HCT116 (cell line): ENCODE measurements at regions not wholly inside any gene's neighbourhood (a gene's known extent, or its start where the extent isn't known, plus 50 kb on each side); places are given as distances from the start of the nearest gene placed in this dataset.

Experiments
- ATAC-seq: fragments of 200-7000 bp; cut with Tn5 transposase; 2 replicates; pipeline ENCODE4 v1.9.1; 2020; ENCODE audit warnings: mild to moderate bottlenecking, moderate library complexity
- BruUV-seq: library from RNA; stranded (reverse); fragments of 400-500 nt; replicated peaks from 2 replicates; lab custom pipeline; 2021; lab: Mats Ljungman, UMichigan
- CTCF ChIA-PET: fragments of 300-600 bp; sonication (Branson Sonifier 250); formaldehyde crosslinking; loops from one replicate; lab custom pipeline; 2021; ENCODE audit warnings: antibody characterized with exemption; lab: Charles Lee
- POLR2A ChIA-PET: fragments of 300-600, 350-600 bp; sonication (Branson Sonifier 250); formaldehyde crosslinking; loops from one replicate; lab custom pipeline; 2021; ENCODE audit warnings: antibody characterized with exemption; lab: Charles Lee
- RAD21 ChIA-PET, 2 experiments: fragments of 300-600 bp; sonication (Branson Sonifier 250); formaldehyde crosslinking; loops; one replicate each; lab custom pipeline; 2023; ENCODE audit warnings: low total read pairs in 2 of 2; ENCODE audit not compliant: uncharacterized antibody in 2 of 2, unreplicated experiment in 2 of 2, low non-redundant PET in 1 of 2; lab: Charles Lee
- DNase-seq: peaks from one replicate; pipeline ENCODE4 v3.0.0-alpha.2; 2010; ENCODE audit warnings: low read depth, low spot score
- H2AFZ ChIP-seq: fragments of 200-600 bp; shearing (Covaris generic), sonication (generic); 2 replicates; pipeline ENCODE4 v1.6.1; 2017; ENCODE audit warnings: low read depth, mixed run types, mixed read lengths, antibody characterized with exemption, low read length; ENCODE audit not compliant: poor library complexity, severe bottlenecking
- H3K27ac ChIP-seq: 2 replicates; pipeline ENCODE4 v1.5.1; 2012; ENCODE audit warnings: low read depth, low read length
- H3K27me3 ChIP-seq: fragments of 200-600 bp; sonication (generic); 2 replicates; pipeline ENCODE4 v1.6.1; 2016; ENCODE audit warnings: mixed run types, low read length, mixed read lengths; ENCODE audit not compliant: insufficient read depth
- H3K36me3 ChIP-seq, 2 experiments: fragments of 200-500 bp in 1 of 2; fragments of 200-600 bp in 1 of 2; sonication (Bioruptor generic) in 1 of 2; sonication (generic) in 1 of 2; 2 replicates each; pipeline versions ENCODE4 v1.5.1 to v1.6.1; 2014 to 2016; ENCODE audit warnings: low read length in 2 of 2, inconsistent platforms in 1 of 2, mixed read lengths in 1 of 2, mixed run types in 1 of 2; ENCODE audit not compliant: insufficient read depth in 2 of 2, control insufficient read depth in 1 of 2
- H3K4me1 ChIP-seq, 2 experiments: fragments of 200-600 bp in 1 of 2; sonication (generic) in 1 of 2; 2 replicates each; pipeline versions ENCODE4 v1.5.1 to v1.6.1; 2012 to 2017; ENCODE audit warnings: low read length in 2 of 2, inconsistent platforms in 1 of 2, mild to moderate bottlenecking in 1 of 2, mixed read lengths in 1 of 2, mixed run types in 1 of 2, moderate library complexity in 1 of 2; ENCODE audit not compliant: insufficient read depth in 2 of 2, control insufficient read depth in 1 of 2
- H3K4me2 ChIP-seq: fragments of 200-600 bp; sonication (generic); 2 replicates; pipeline ENCODE4 v1.6.1; 2017; ENCODE audit warnings: mixed run types, low read length, mixed read lengths
- H3K4me3 ChIP-seq, 2 experiments: fragments of 200-600 bp in 1 of 2; sonication (generic) in 1 of 2; replicated peaks in 1 of 2; 2 replicates each; pipeline ENCODE4 v1.5.1; 2011 to 2016; ENCODE audit warnings: low read length in 2 of 2, control low read depth in 1 of 2, low read depth in 1 of 2, mild to moderate bottlenecking in 1 of 2, mixed read lengths in 1 of 2, mixed run types in 1 of 2
- H3K79me2 ChIP-seq: fragments of 200-600 bp; sonication (generic); 2 replicates; pipeline ENCODE4 v1.6.1; 2017; ENCODE audit warnings: mild to moderate bottlenecking, mixed run types, low read length, moderate library complexity, mixed read lengths; ENCODE audit not compliant: insufficient read depth
- H3K9ac ChIP-seq: fragments of 200-600 bp; sonication (generic); 2 replicates; pipeline ENCODE4 v1.6.1; 2016; ENCODE audit warnings: low read length, mixed read lengths
- H3K9me2 ChIP-seq: fragments of 200-600 bp; sonication (generic), shearing (Covaris generic); 2 replicates; pipeline ENCODE4 v1.6.1; 2017; ENCODE audit warnings: mixed run types, mild to moderate bottlenecking, moderate library complexity; ENCODE audit not compliant: insufficient read depth
- H3K9me3 ChIP-seq, 2 experiments: fragments of 200-500 bp in 1 of 2; fragments of 200-600 bp in 1 of 2; sonication (Bioruptor generic) in 1 of 2; sonication (generic) in 1 of 2; 2 replicates each; pipeline ENCODE4 v1.6.1; 2014 to 2017; ENCODE audit warnings: low read length in 2 of 2, mixed read lengths in 2 of 2, inconsistent platforms in 1 of 2, low read depth in 1 of 2, mild to moderate bottlenecking in 1 of 2, mixed run types in 1 of 2, moderate library complexity in 1 of 2; ENCODE audit not compliant: control insufficient read depth in 1 of 2, insufficient read depth in 1 of 2
- H4K20me1 ChIP-seq: fragments of 200-600 bp; sonication (generic), shearing (Covaris generic); 2 replicates; pipeline ENCODE4 v1.6.1; 2017; ENCODE audit warnings: mixed run types, mild to moderate bottlenecking, moderate library complexity; ENCODE audit not compliant: insufficient read depth
- ATF3 ChIP-seq: IDR thresholded peaks from 2 replicates; pipeline ENCODE4 v1.6.1; 2012
- CBX3 ChIP-seq: IDR thresholded peaks from 2 replicates; pipeline ENCODE4 v1.6.1; 2012; ENCODE audit warnings: low read depth
- CEBPB ChIP-seq: IDR thresholded peaks from 2 replicates; pipeline ENCODE4 v1.6.1; 2012; ENCODE audit warnings: low read depth
- CTCF ChIP-seq, 3 experiments: fragments of 200-600 bp in 1 of 3; sonication (generic) in 1 of 3; IDR thresholded peaks in 2 of 3; conservative IDR thresholded peaks in 1 of 3; 2 replicates each; pipeline ENCODE4 v1.5.1; 2012 to 2017; ENCODE audit warnings: low read depth in 2 of 3, low read length in 2 of 3, antibody characterized with exemption in 1 of 3, borderline replicate concordance in 1 of 3, control low read depth in 1 of 3, mild to moderate bottlenecking in 1 of 3, mixed read lengths in 1 of 3, mixed run types in 1 of 3, moderate library complexity in 1 of 3; ENCODE audit not compliant: insufficient read depth in 1 of 3
- EGR1 ChIP-seq: IDR thresholded peaks from 2 replicates; pipeline ENCODE4 v1.6.1; 2012; ENCODE audit warnings: low read depth
- EZH2 ChIP-seq: fragments of 200-600 bp; sonication (generic); IDR thresholded peaks from 2 replicates; pipeline ENCODE4 v1.6.1; 2017; ENCODE audit warnings: antibody characterized with exemption, mixed run types
- JUND ChIP-seq: IDR thresholded peaks from 2 replicates; pipeline ENCODE4 v1.6.1; 2012
- POLR2AphosphoS5 ChIP-seq: IDR thresholded peaks from 2 replicates; pipeline ENCODE4 v1.6.1; 2011; ENCODE audit warnings: mild to moderate bottlenecking, low read depth, low read length, moderate library complexity
- SIN3A ChIP-seq: IDR thresholded peaks from 2 replicates; pipeline ENCODE4 v1.6.1; 2012; ENCODE audit warnings: low read depth
- SRF ChIP-seq: IDR thresholded peaks from 2 replicates; pipeline ENCODE4 v1.6.1; 2012; ENCODE audit warnings: low read depth
- TCF7L2 ChIP-seq: IDR thresholded peaks from 2 replicates; pipeline ENCODE4 v1.7.0; 2011; ENCODE audit warnings: borderline replicate concordance, inconsistent platforms; ENCODE audit not compliant: insufficient read depth, insufficient read length; ENCODE audit errors: extremely low read depth
- YY1 ChIP-seq: IDR thresholded peaks from 2 replicates; pipeline ENCODE4 v1.6.1; 2011; ENCODE audit warnings: low read length, low read depth, moderate library complexity, mild to moderate bottlenecking; ENCODE audit not compliant: insufficient replicate concordance; ENCODE audit errors: extremely low read depth
- ZFX ChIP-seq: fragments of 450-650 bp; IDR thresholded peaks from 2 replicates; pipeline ENCODE4 v1.6.1; 2017
- intact Hi-C: fragments of 100-400 bp; cut with micrococcal nuclease; formaldehyde crosslinking; loops from 2 replicates; pipeline ENCODE4 v1.10.0; 2022
- TF ChIP-seq, protein P1 (sequence below): IDR thresholded peaks from 2 replicates; pipeline ENCODE4 v1.6.1; 2012

DNA sequence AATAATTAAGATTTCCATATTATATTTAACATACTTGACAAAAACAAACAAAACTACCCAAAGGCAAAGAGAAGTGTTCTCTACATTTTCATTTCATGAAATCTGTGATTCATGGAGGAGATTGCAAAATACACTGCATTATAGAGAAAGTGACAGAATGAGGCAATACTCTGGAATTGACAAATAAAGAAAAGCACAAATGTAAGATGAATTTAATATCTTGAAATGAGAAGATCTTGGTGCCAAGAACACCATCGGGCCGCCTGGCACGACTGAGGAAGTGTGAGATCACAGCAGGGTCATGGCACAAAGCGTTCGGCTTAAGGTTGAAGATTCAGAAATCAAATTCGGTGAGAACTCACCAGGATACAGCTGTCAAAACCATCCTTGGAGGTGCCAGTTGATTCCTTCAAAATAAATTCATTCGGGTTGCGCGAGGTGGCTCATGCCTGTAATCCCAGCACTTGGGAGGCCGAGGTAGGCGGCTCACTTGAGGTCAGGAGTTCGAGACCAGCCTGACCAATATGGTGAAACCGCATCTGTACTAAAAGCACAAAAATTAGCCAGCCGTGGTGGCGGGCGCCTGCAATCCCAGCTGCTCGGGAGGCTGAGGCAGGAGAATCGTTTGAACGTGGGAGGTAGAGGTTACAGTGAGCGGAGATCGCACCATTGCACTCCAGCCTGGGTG is 174.0 kb upstream of the PFKP start:
- ChIA-PET POLR2A (no interaction called here), RAD21 (no interaction called here), CTCF (no interaction called here)
- no peak overlapping the region for H3K27ac ChIP-seq
- H3K27me3 ChIP-seq: peaks cover 20% of the 10 kb centered on the region
- H3K9ac ChIP-seq: no peak overlapping the region
- no peaks in the 10 kb centered on the region for H4K20me1 ChIP-seq
- H3K4me3 ChIP-seq: no peak overlapping the region
- ATAC-seq (no peak), DNase-seq (no peak)
- intact Hi-C loops: no loop called here
- H3K9me3 ChIP-seq: no peaks in the 10 kb centered on the region
- H3K4me2 ChIP-seq: no peak overlapping the region
- H3K4me1 ChIP-seq: no peaks in the 10 kb centered on the region
- no TSS peak for BruUV-seq
- TF ChIP-seq POLR2AphosphoS5: no peak
- TF ChIP-seq CEBPB: no peak
- TF ChIP-seq EZH2: no peak
- TF ChIP-seq YY1: no peak
- TF ChIP-seq TCF7L2: no peak
- no peak for TF ChIP-seq ZFX
- TF ChIP-seq CBX3: no peak
- TF ChIP-seq, protein P1, sequence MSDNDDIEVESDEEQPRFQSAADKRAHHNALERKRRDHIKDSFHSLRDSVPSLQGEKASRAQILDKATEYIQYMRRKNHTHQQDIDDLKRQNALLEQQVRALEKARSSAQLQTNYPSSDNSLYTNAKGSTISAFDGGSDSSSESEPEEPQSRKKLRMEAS: no peak
- no peak for TF ChIP-seq JUND
- no peak for TF ChIP-seq EGR1
- no peak for TF ChIP-seq CTCF (IDR thresholded peaks at IDR 0.05 in 2 of 3, conservative IDR thresholded peaks at IDR 0.05 in 1 of 3; ENCODE audit: borderline replicate concordance in 1 of 3, insufficient read depth in 1 of 3, low read depth in 2 of 3, low read length in 2 of 3)
- TF ChIP-seq ATF3: no peak
- no peak for TF ChIP-seq SRF
- no peak for TF ChIP-seq SIN3A
- no peak overlapping the region for H2AFZ ChIP-seq
- H3K9me2 ChIP-seq: no peaks in the 10 kb centered on the region
- H3K36me3 ChIP-seq: no peaks in the 10 kb centered on the region
- no peaks in the 10 kb centered on the region for H3K79me2 ChIP-seq
